22Rv1 (cell line): ENCODE measurements at regions not wholly inside any gene's neighbourhood (a gene's known extent, or its start where the extent isn't known, plus 50 kb on each side); places are given as distances from the start of the nearest gene placed in this dataset.

Experiments
- CTCF ChIP-seq: fragments of 450-650 bp; IDR thresholded peaks from 2 replicates; pipeline ENCODE4 v1.5.1; 2017; ENCODE audit warnings: mild to moderate bottlenecking
- ZFX ChIP-seq: fragments of 450-650 bp; IDR thresholded peaks from 2 replicates; pipeline ENCODE4 v1.6.1; 2017; ENCODE audit warnings: antibody characterized with exemption, borderline replicate concordance

GRCh38 chr13:100810481-100810880 lies 135.9 kb upstream of the TMTC4 start:
- TF ChIP-seq CTCF (no peak), ZFX (no peak)
